Gastroesophageal sphincter (tissue), 4 donors: ENCODE measurements at regions not wholly inside any gene's neighbourhood (a gene's known extent, or its start where the extent isn't known, plus 50 kb on each side); places are given as distances from the start of the nearest gene placed in this dataset.

Source experiments
- ATAC-seq: fragments of 150-250 bp; one replicate; pipeline ENCODE4 v1.9.1; 2016; ENCODE audit warnings: mild to moderate bottlenecking, moderate library complexity
- H3K27ac ChIP-seq, 4 donors: fragments of 200-600 bp; sonication (generic) in 3 of 4; 1 replicate in 3 of 4; 2 replicates in 1 of 4; pipeline ENCODE4 v1.5.1; 2016 to 2019
- H3K27me3 ChIP-seq: fragments of 200-600 bp; sonication (generic); one replicate; pipeline ENCODE4 v1.5.1; 2019
- H3K36me3 ChIP-seq, 2 donors: fragments of 200-600 bp; sonication (generic); one replicate each; pipeline ENCODE4 v1.5.1; 2019; ENCODE audit warnings: control low read depth in 1 of 2
- H3K4me1 ChIP-seq, 3 donors: fragments of 200-600 bp; sonication (generic); 1 replicate in 2 of 3; 2 replicates in 1 of 3; pipeline ENCODE4 v1.5.1; 2016 to 2019; ENCODE audit warnings: control low read depth in 2 of 3
- H3K4me3 ChIP-seq, 2 donors: fragments of 200-600 bp; sonication (generic); one replicate each; pipeline ENCODE4 v1.5.1; 2019; ENCODE audit warnings: mild to moderate bottlenecking in 1 of 2, moderate library complexity in 1 of 2
- H3K9me3 ChIP-seq, 3 donors: fragments of 200-600 bp; sonication (generic); one replicate each; pipeline ENCODE4 v1.5.1; 2017 to 2019; ENCODE audit warnings: control low read depth in 2 of 3
- EP300 ChIP-seq: sonication (generic); formaldehyde crosslinking; IDR thresholded peaks from one replicate; pipeline ENCODE4 v1.6.1; 2017; ENCODE audit warnings: antibody characterized with exemption, mild to moderate bottlenecking
- POLR2A ChIP-seq, 2 donors: fragments of 450-650 bp; IDR thresholded peaks; one replicate each; pipeline ENCODE4 v1.6.1; 2017; ENCODE audit warnings: antibody characterized with exemption in 2 of 2, mild to moderate bottlenecking in 2 of 2, moderate library complexity in 1 of 2
- POLR2AphosphoS5 ChIP-seq: sonication (generic); formaldehyde crosslinking; IDR thresholded peaks from one replicate; pipeline ENCODE4 v1.6.1; 2017; ENCODE audit warnings: antibody characterized with exemption
- WGBS, 2 donors: methylation state at CpG; one replicate each; pipeline ENCODE4 v1.1.5; 2018; ENCODE audit warnings: low coverage in 1 of 2; 5-methylcytosine and 5-hydroxymethylcytosine counted together
- TF ChIP-seq, protein P1 (sequence below), 4 experiments: fragments of 200-600 bp in 2 of 4; fragments of 450-650 bp in 2 of 4; sonication (generic) in 1 of 4; IDR thresholded peaks; one replicate each; pipeline ENCODE4 v1.5.1; 2017 to 2019; ENCODE audit warnings: antibody characterized with exemption in 4 of 4, mild to moderate bottlenecking in 2 of 4, moderate library complexity in 2 of 4

DNA sequence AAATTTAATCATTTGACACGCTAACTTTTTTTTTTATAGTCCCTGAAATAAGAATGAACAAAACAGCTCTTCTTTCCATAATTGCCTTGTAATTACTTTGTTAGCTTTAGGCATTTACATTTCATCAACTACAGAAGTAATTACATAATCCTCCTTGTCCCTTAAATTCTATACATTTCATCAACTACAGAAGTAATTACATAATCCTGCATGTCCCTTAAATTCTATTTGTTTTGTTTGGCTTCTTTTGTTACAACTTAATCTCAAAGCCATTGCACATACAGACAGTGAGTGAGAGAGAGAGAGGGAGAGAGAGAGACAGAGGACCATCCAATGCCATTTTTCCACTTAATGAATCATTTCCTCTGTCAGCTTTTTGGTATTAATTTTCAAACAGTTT, 873.2 kb downstream of the METTL15 start:
- ATAC-seq: no peak
- Histone ChIP-seq H3K27me3 (no peaks in the 10 kb centered on the region), H3K27ac (no peak overlapping the region), H3K4me3 (no peak overlapping the region), H3K4me1 (no peaks in the 10 kb centered on the region), H3K36me3 (no peaks in the 10 kb centered on the region), H3K9me3 (no peaks in the 10 kb centered on the region)
- TF ChIP-seq POLR2AphosphoS5: no peak
- TF ChIP-seq POLR2A (IDR thresholded peaks at IDR 0.05): no peak
- no peak for TF ChIP-seq EP300
- TF ChIP-seq, protein P1, sequence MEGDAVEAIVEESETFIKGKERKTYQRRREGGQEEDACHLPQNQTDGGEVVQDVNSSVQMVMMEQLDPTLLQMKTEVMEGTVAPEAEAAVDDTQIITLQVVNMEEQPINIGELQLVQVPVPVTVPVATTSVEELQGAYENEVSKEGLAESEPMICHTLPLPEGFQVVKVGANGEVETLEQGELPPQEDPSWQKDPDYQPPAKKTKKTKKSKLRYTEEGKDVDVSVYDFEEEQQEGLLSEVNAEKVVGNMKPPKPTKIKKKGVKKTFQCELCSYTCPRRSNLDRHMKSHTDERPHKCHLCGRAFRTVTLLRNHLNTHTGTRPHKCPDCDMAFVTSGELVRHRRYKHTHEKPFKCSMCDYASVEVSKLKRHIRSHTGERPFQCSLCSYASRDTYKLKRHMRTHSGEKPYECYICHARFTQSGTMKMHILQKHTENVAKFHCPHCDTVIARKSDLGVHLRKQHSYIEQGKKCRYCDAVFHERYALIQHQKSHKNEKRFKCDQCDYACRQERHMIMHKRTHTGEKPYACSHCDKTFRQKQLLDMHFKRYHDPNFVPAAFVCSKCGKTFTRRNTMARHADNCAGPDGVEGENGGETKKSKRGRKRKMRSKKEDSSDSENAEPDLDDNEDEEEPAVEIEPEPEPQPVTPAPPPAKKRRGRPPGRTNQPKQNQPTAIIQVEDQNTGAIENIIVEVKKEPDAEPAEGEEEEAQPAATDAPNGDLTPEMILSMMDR (IDR thresholded peaks at IDR 0.05): no peak
- 15 to 35% methylated on average over 1 of the region's 1 CpG for WGBS, 2 donors

DNA sequence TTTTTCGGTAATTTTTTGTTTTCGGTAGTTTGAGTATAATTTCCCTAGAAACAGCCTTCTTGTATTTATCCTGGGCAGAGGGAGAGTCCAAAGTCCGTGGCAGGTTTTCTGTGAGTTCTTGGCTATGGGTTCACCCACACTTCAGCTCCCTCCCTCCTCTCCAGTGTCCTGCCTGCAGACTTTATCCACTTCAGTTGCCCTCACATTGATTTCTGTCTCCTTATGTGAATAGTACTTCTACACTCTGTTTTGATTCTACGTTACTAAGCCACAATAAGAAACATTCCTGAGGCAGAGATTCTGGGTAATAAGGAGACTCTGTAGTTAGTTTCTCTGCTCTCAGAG, 868.6 kb downstream of the METTL15 start:
- H3K27ac ChIP-seq: no peak overlapping the region
- TF ChIP-seq POLR2A (IDR thresholded peaks at IDR 0.05): no peak
- TF ChIP-seq, protein P1 (IDR thresholded peaks at IDR 0.05): no peak
- TF ChIP-seq POLR2AphosphoS5: no peak
- TF ChIP-seq EP300: no peak
- WGBS, 2 donors: 40 to 58% methylated on average over 2 to 4 of the region's 4 CpGs
- H3K4me3 ChIP-seq: no peak overlapping the region
- no peak for ATAC-seq
- H3K36me3 ChIP-seq: no peaks in the 10 kb centered on the region
- H3K27me3 ChIP-seq: no peaks in the 10 kb centered on the region
- no peaks in the 10 kb centered on the region for H3K4me1 ChIP-seq
- H3K9me3 ChIP-seq: no peaks in the 10 kb centered on the region

DNA sequence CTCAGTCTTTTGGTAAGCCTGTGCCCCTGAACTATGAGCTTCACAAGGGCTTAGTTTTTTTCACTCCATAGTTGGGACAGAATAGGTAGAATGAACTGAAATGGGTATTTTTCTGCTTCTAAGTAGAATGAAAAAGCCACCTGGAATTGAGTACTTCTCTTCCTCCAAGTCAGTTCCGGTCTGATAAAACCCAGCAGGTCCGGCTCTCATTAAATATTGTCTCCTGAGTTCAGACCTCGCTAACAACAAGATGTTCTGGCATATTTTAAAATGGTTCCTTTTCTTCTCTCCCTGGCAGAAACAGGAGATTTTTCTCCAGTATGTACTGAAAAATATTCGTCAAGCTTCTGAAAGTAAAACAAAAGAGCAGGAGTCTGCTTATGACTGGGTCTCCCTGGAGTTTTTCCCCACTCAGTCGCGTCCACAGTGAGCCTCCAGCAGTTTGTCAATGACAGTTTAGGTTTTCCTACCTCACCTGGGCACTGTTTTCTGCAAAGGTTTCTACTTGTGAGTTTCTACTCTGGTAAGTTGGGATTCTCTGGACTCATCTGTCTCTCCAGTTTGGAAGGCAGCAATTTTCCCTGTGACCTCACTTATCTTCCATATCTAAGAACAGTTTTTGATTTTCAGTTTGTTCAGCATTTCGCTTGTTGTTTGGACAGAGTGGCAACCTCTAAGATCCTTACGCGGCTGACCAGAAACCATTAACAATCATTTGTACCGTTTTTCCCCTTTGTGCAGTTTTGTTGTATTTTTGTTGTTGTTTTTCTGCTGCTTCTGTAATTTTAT, 868.0 kb downstream of the METTL15 start:
- no peak for ATAC-seq
- TF ChIP-seq EP300: no peak
- no peak for TF ChIP-seq POLR2A (IDR thresholded peaks at IDR 0.05)
- TF ChIP-seq, protein P1 (IDR thresholded peaks at IDR 0.05): no peak
- TF ChIP-seq POLR2AphosphoS5: no peak
- no peak overlapping the region for H3K4me3 ChIP-seq
- H3K9me3 ChIP-seq: no peaks in the 10 kb centered on the region
- no peaks in the 10 kb centered on the region for H3K36me3 ChIP-seq
- H3K27ac ChIP-seq: no peak overlapping the region
- no peaks in the 10 kb centered on the region for H3K27me3 ChIP-seq
- 50 to 66% methylated on average over 6 to 10 of the region's 10 CpGs for WGBS, 2 donors
- no peaks in the 10 kb centered on the region for H3K4me1 ChIP-seq

DNA sequence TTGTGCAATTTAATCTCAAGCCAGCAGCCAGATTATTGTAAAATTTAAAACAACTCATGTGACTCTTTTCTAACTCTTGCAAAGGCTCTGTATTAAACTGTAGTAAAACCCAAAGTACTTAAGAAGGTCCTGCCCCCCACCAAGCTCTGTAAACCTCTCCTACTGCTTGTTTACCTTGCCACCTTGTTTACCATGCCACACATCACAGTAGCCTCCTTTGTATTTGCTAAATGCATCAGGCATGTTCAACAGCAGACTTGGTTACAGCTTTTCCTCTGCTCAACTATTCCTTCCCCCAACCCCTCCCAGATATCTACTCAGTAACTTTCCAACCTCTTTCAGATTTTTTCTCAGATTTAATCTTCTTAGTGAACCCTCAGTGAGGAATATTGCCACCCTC, 861.6 kb downstream of the METTL15 start:
- Histone ChIP-seq H3K36me3 (no peaks in the 10 kb centered on the region), H3K4me1 (no peaks in the 10 kb centered on the region)
- TF ChIP-seq POLR2AphosphoS5 (no peak), POLR2A (IDR thresholded peaks at IDR 0.05) (no peak), EP300 (no peak)
- TF ChIP-seq, protein P1 (IDR thresholded peaks at IDR 0.05): no peak

DNA sequence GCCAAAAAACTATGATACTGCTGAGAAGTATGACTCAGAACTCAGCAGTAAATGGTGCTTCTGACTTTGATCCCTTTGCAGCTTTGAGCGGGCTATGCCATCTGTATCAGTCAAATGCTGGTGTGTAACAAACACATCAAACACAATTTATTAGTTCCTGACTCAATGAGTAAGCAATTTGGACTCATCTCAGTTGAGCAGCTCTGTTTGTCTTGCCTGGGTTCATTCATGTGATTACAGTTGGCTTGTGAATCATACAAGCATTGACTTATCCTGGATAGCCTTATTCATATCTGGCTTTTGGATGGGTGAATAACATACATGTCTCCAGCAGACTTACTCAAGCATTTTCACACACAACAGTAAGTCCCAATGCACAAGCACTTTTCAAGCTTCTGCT, 858.8 kb downstream of the METTL15 start:
- Histone ChIP-seq H3K27ac (no peak overlapping the region), H3K36me3 (no peaks in the 10 kb centered on the region), H3K27me3 (no peaks in the 10 kb centered on the region), H3K9me3 (no peaks in the 10 kb centered on the region), H3K4me3 (no peak overlapping the region), H3K4me1 (no peaks in the 10 kb centered on the region)
- 67 to 100% methylated on average over 1 of the region's 1 CpG for WGBS, 2 donors
- TF ChIP-seq POLR2A (IDR thresholded peaks at IDR 0.05): no peak
- TF ChIP-seq, protein P1 (IDR thresholded peaks at IDR 0.05): no peak
- no peak for TF ChIP-seq EP300
- no peak for TF ChIP-seq POLR2AphosphoS5
- ATAC-seq: no peak

More for the DNA sequence above, 861.6 kb downstream of the METTL15 start:
- Histone ChIP-seq H3K27me3 (no peaks in the 10 kb centered on the region), H3K27ac (no peak overlapping the region), H3K4me3 (no peak overlapping the region), H3K9me3 (no peaks in the 10 kb centered on the region)
- ATAC-seq: no peak
